Mucosa of rectum (tissue), 2 donors: ENCODE measurements at regions not wholly inside any gene's neighbourhood (a gene's known extent, or its start where the extent isn't known, plus 50 kb on each side); places are given as distances from the start of the nearest gene placed in this dataset.
"Not testable (repeated sequence)": the region's sequence is repeated elsewhere in the genome, so short reads cannot be mapped to it uniquely, and the experiment has no call there.

Experiments
- H3K27ac ChIP-seq, 2 donors: one replicate each; pipeline ENCODE4 v1.7.0; 2013; ENCODE audit warnings: inconsistent platforms in 2 of 2, low read depth in 2 of 2, low read length in 2 of 2
- H3K27me3 ChIP-seq, 2 donors: one replicate each; pipeline ENCODE4 v1.7.0; 2013; ENCODE audit warnings: low read length in 2 of 2; ENCODE audit not compliant: control insufficient read depth in 2 of 2, insufficient read depth in 2 of 2
- H3K36me3 ChIP-seq, 2 donors: one replicate each; pipeline ENCODE4 v1.7.0; 2013; ENCODE audit warnings: low read length in 2 of 2; ENCODE audit not compliant: control insufficient read depth in 2 of 2, insufficient read depth in 2 of 2
- H3K4me1 ChIP-seq, 2 donors: one replicate each; pipeline ENCODE4 v1.7.0; 2013; ENCODE audit warnings: low read length in 2 of 2, mild to moderate bottlenecking in 1 of 2; ENCODE audit not compliant: control insufficient read depth in 2 of 2, insufficient read depth in 2 of 2
- H3K4me3 ChIP-seq, 2 donors: one replicate each; pipeline ENCODE4 v1.7.0; 2013; ENCODE audit warnings: low read length in 2 of 2
- H3K9ac ChIP-seq, 2 donors: one replicate each; pipeline ENCODE4 v1.7.0; 2013; ENCODE audit warnings: low read length in 2 of 2, low read depth in 1 of 2, mild to moderate bottlenecking in 1 of 2
- H3K9me3 ChIP-seq, 2 donors: one replicate each; pipeline ENCODE4 v1.7.0; 2013; ENCODE audit warnings: low read length in 2 of 2; ENCODE audit not compliant: control insufficient read depth in 2 of 2
- donor health status: healthy.
- donor health status: Normal muscosa, but diverticular disease.

GRCh38 chr3:181488536-181488935 lies 223.2 kb upstream of the SOX2 start:
- Histone ChIP-seq H3K4me1 (no peaks in the 10 kb centered on the region), H3K9me3 (no peaks in the 10 kb centered on the region), H3K27ac (no peak overlapping the region), H3K9ac (no peak overlapping the region), H3K36me3 (no peaks in the 10 kb centered on the region), H3K4me3 (no peak overlapping the region), H3K27me3 (no peaks in the 10 kb centered on the region)

GRCh38 chr3:181487236-181487978 lies 224.3 kb upstream of the SOX2 start:
- no peaks in the 10 kb centered on the region for H3K36me3 ChIP-seq
- H3K9me3 ChIP-seq, result no peaks in the 10 kb centered on the region
- no peak overlapping the region for H3K9ac ChIP-seq
- H3K4me1 ChIP-seq, result no peaks in the 10 kb centered on the region
- H3K27me3 ChIP-seq, result no peaks in the 10 kb centered on the region
- no peak overlapping the region for H3K27ac ChIP-seq
- no peak overlapping the region for H3K4me3 ChIP-seq

- no peak overlapping the region for H3K9ac ChIP-seq
- H3K4me3 ChIP-seq, result no peak overlapping the region
- H3K27ac ChIP-seq, result no peak overlapping the region
- H3K4me1 ChIP-seq, result no peaks in the 10 kb centered on the region
- no peaks in the 10 kb centered on the region for H3K36me3 ChIP-seq
- H3K27me3 ChIP-seq, result no peaks in the 10 kb centered on the region
- H3K9me3 ChIP-seq, result no peaks in the 10 kb centered on the region
Observed at GRCh38 chr3:181486141-181486885, 225.4 kb upstream of the SOX2 start.

GRCh38 chr3:181484026-181484425 lies 227.7 kb upstream of the SOX2 start:
- Histone ChIP-seq H3K9ac (no peak overlapping the region), H3K4me1 (no peaks in the 10 kb centered on the region), H3K36me3 (no peaks in the 10 kb centered on the region), H3K27ac (no peak overlapping the region), H3K9me3 (no peaks in the 10 kb centered on the region), H3K4me3 (no peak overlapping the region), H3K27me3 (no peaks in the 10 kb centered on the region)

GRCh38 chr3:181475146-181475545 lies 236.6 kb upstream of the SOX2 start:
- H3K36me3 ChIP-seq, H3K4me3 ChIP-seq, H3K9ac ChIP-seq, H3K9me3 ChIP-seq, H3K27me3 ChIP-seq, H3K4me1 ChIP-seq, H3K27ac ChIP-seq: not testable (repeated sequence)

- Histone ChIP-seq H3K4me1 (no peaks in the 10 kb centered on the region), H3K36me3 (no peaks in the 10 kb centered on the region), H3K9ac (no peak overlapping the region), H3K27me3 (no peaks in the 10 kb centered on the region), H3K9me3 (peaks cover 0 to 2% of the 10 kb centered on the region in 2 donors), H3K27ac (no peak overlapping the region), H3K4me3 (no peak overlapping the region)
Observed at GRCh38 chr3:181470349-181470748, 241.4 kb upstream of the SOX2 start.

- no peak overlapping the region for H3K27ac ChIP-seq
- no peaks in the 10 kb centered on the region for H3K9me3 ChIP-seq
- no peaks in the 10 kb centered on the region for H3K36me3 ChIP-seq
Observed at GRCh38 chr3:181464033-181464694, 247.6 kb upstream of the SOX2 start.

GRCh38 chr3:181461381-181461780 lies 250.3 kb upstream of the SOX2 start:
- Histone ChIP-seq H3K9me3 (no peaks in the 10 kb centered on the region), H3K9ac (no peak overlapping the region), H3K4me1 (no peaks in the 10 kb centered on the region), H3K4me3 (no peak overlapping the region), H3K27ac (no peak overlapping the region), H3K27me3 (no peaks in the 10 kb centered on the region), H3K36me3 (no peaks in the 10 kb centered on the region)

More at GRCh38 chr3:181464033-181464694, 247.6 kb upstream of the SOX2 start:
- Histone ChIP-seq H3K27me3 (no peaks in the 10 kb centered on the region), H3K4me1 (no peaks in the 10 kb centered on the region), H3K9ac (no peak overlapping the region), H3K4me3 (no peak overlapping the region)

GRCh38 chr3:181459516-181459915 lies 252.2 kb upstream of the SOX2 start:
- Histone ChIP-seq H3K9ac (no peak overlapping the region), H3K27ac (no peak overlapping the region)

GRCh38 chr3:181458857-181459256 lies 252.9 kb upstream of the SOX2 start:
- Histone ChIP-seq H3K9ac (no peak overlapping the region), H3K27ac (no peak overlapping the region), H3K4me1 (no peaks in the 10 kb centered on the region), H3K27me3 (no peaks in the 10 kb centered on the region), H3K36me3 (no peaks in the 10 kb centered on the region), H3K4me3 (no peak overlapping the region), H3K9me3 (no peaks in the 10 kb centered on the region)

More at GRCh38 chr3:181459516-181459915, 252.2 kb upstream of the SOX2 start:
- Histone ChIP-seq H3K36me3 (no peaks in the 10 kb centered on the region), H3K4me3 (no peak overlapping the region), H3K27me3 (no peaks in the 10 kb centered on the region), H3K4me1 (no peaks in the 10 kb centered on the region), H3K9me3 (no peaks in the 10 kb centered on the region)
